ENCODE measurements at regions not wholly inside any gene's neighbourhood (a gene's known extent, or its start where the extent isn't known, plus 50 kb on each side); places are given as distances from the start of the nearest gene placed in this dataset.

GRCh38 chr3:20280257-20280656 is 94.3 kb upstream of the SGO1 start:
- TF ChIP-seq PPARA (CRISPR knock-in tag; IDR thresholded peaks at IDR 0.05; ENCODE audit: borderline replicate concordance), result no peak
- TF ChIP-seq TSHZ2 (CRISPR knock-in tag; IDR thresholded peaks at IDR 0.05), result no peak
- no peak for TF ChIP-seq ISL1 (CRISPR knock-in tag; IDR thresholded peaks at IDR 0.05)
- no peak for TF ChIP-seq ZNF70 (CRISPR knock-in tag; IDR thresholded peaks at IDR 0.05)
- no peak for TF ChIP-seq SNAI2 (CRISPR knock-in tag; IDR thresholded peaks at IDR 0.05)
- TF ChIP-seq PATZ1 (CRISPR knock-in tag; IDR thresholded peaks at IDR 0.05; ENCODE audit: borderline replicate concordance), result no peak
- no peak for TF ChIP-seq ZNF8 (CRISPR knock-in tag; IDR thresholded peaks at IDR 0.05)
- no peak for TF ChIP-seq ZFP3 (CRISPR knock-in tag; IDR thresholded peaks at IDR 0.05)
- no peak for TF ChIP-seq TOX (CRISPR knock-in tag; IDR thresholded peaks at IDR 0.05; ENCODE audit: borderline replicate concordance)
- no peak for TF ChIP-seq OSR1 (CRISPR knock-in tag; IDR thresholded peaks at IDR 0.05)
- TF ChIP-seq BACH2 (CRISPR knock-in tag; IDR thresholded peaks at IDR 0.05; ENCODE audit: borderline replicate concordance), result no peak

Measured in SK-N-SH treated with all-trans-retinoic acid at 6 μM for 48 hours (cell line).